Osteoblast (primary cell): ENCODE measurements at regions not wholly inside any gene's neighbourhood (a gene's known extent, or its start where the extent isn't known, plus 50 kb on each side); places are given as distances from the start of the nearest gene placed in this dataset.

Experiments used
- DNase-seq: peaks from one replicate; pipeline ENCODE4 v3.0.0; 2011; ENCODE audit warnings: low spot score, mixed read lengths; ENCODE audit not compliant: insufficient read length; ENCODE audit errors: missing footprints
- H2AFZ ChIP-seq: 2 replicates; pipeline ENCODE4 v1.6.0; 2011; ENCODE audit warnings: mild to moderate bottlenecking, low read length
- H3K27ac ChIP-seq: 2 replicates; pipeline ENCODE4 v1.5.1; 2011; ENCODE audit warnings: mild to moderate bottlenecking, low read depth, low read length, moderate library complexity
- H3K27me3 ChIP-seq: 2 replicates; pipeline ENCODE4 v1.6.0; 2012; ENCODE audit warnings: mild to moderate bottlenecking, control low read depth, inconsistent platforms, low read length, moderate library complexity; ENCODE audit not compliant: insufficient read depth
- H3K36me3 ChIP-seq: 2 replicates; pipeline ENCODE4 v1.5.1; 2011; ENCODE audit warnings: mild to moderate bottlenecking, low read length, control low read depth, moderate library complexity; ENCODE audit not compliant: insufficient read depth
- H3K4me1 ChIP-seq: 2 replicates; pipeline ENCODE4 v1.5.1; 2011; ENCODE audit warnings: mild to moderate bottlenecking, low read length, control low read depth, moderate library complexity; ENCODE audit not compliant: insufficient read depth
- H3K4me2 ChIP-seq: 2 replicates; pipeline ENCODE4 v1.6.0; 2011; ENCODE audit warnings: mild to moderate bottlenecking, low read length; ENCODE audit not compliant: insufficient read depth
- H3K4me3 ChIP-seq: fragments of 200-600 bp; sonication (generic); 3 replicates; pipeline ENCODE4 v1.5.1; 2012; ENCODE audit warnings: mild to moderate bottlenecking, low read length, inconsistent platforms; ENCODE audit not compliant: insufficient read depth
- H3K79me2 ChIP-seq: 2 replicates; pipeline ENCODE4 v1.6.0; 2012; ENCODE audit warnings: mild to moderate bottlenecking, low read length, control low read depth, inconsistent platforms; ENCODE audit not compliant: insufficient read depth
- H3K9me3 ChIP-seq: 2 replicates; pipeline ENCODE4 v1.5.1; 2011; ENCODE audit warnings: low read depth, low read length, control low read depth
- H4K20me1 ChIP-seq: 2 replicates; pipeline ENCODE4 v1.6.0; 2012; ENCODE audit warnings: mild to moderate bottlenecking, low read length, control low read depth; ENCODE audit not compliant: insufficient read depth
- TF ChIP-seq, protein P1 (sequence below): IDR thresholded peaks from 2 replicates; pipeline ENCODE4 v1.5.1; 2011; ENCODE audit warnings: mild to moderate bottlenecking, low read depth, low read length, moderate library complexity; ENCODE audit errors: extremely low read depth

DNA sequence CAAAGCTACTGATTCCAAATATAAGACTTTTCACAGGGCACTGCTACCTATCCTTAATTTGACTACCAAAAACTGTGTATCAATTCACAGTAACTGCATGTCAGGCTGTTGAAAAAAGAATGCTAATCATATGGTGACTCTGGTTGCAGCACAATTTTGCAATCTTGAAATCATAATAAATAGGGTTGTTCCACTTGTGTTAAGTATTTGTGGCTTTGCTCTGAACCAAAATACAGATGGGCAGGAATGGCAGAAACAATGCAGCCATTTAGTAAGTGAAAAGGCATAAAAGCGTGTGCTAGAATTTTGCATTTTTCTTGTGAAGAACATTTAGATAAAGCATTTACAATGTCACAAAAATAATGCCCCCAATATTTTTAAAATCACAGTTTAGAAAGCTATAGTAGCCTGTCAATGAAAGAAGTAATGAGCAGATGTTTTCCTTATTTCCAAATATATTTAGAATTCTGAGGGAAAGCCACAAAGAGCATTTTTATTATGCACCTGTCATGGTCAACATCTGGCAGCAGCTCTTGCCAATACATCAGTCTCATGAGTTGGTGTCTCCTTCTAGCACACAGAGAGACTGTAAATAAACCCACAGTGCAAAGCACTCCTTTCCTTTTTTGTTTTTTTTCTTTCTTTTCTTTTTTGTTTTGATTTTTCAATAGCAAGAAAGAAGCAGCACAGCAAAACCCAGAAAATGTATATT is 54.8 kb upstream of the PAM start:
- TF ChIP-seq, protein P1, sequence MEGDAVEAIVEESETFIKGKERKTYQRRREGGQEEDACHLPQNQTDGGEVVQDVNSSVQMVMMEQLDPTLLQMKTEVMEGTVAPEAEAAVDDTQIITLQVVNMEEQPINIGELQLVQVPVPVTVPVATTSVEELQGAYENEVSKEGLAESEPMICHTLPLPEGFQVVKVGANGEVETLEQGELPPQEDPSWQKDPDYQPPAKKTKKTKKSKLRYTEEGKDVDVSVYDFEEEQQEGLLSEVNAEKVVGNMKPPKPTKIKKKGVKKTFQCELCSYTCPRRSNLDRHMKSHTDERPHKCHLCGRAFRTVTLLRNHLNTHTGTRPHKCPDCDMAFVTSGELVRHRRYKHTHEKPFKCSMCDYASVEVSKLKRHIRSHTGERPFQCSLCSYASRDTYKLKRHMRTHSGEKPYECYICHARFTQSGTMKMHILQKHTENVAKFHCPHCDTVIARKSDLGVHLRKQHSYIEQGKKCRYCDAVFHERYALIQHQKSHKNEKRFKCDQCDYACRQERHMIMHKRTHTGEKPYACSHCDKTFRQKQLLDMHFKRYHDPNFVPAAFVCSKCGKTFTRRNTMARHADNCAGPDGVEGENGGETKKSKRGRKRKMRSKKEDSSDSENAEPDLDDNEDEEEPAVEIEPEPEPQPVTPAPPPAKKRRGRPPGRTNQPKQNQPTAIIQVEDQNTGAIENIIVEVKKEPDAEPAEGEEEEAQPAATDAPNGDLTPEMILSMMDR: no peak
- Histone ChIP-seq H3K9me3 (no peaks in the 10 kb centered on the region), H3K27me3 (no peaks in the 10 kb centered on the region), H3K79me2 (no peaks in the 10 kb centered on the region), H4K20me1 (no peaks in the 10 kb centered on the region), H3K4me1 (no peaks in the 10 kb centered on the region), H3K4me3 (no peak overlapping the region), H2AFZ (no peak overlapping the region), H3K4me2 (no peak overlapping the region), H3K36me3 (no peaks in the 10 kb centered on the region), H3K27ac (no peak overlapping the region)
- no peak for DNase-seq

DNA sequence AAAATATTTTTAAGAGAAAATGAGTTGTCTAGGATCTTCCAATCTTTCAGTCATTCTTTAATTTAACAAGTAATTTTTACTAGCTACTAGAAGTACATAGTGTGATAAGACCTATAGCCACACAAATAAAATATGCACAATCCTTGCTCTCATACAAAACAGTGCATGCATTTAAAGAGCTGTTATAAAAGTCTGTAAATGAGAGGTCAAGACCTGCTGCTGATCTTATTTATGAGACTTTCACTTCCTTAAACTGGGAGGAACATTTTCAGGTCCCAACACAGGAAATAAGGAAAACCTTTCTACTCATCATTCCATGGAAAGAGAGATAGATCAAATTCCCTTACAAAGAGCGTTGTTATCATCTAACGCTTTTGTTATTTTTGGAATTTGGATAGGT is 54.2 kb upstream of the PAM start:
- H3K4me3 ChIP-seq: no peak overlapping the region
- H3K36me3 ChIP-seq: no peaks in the 10 kb centered on the region
- H2AFZ ChIP-seq: no peak overlapping the region
- no peak overlapping the region for H3K27ac ChIP-seq
- TF ChIP-seq, protein P1: no peak
- no peaks in the 10 kb centered on the region for H3K27me3 ChIP-seq
- H3K9me3 ChIP-seq: no peaks in the 10 kb centered on the region
- no peak for DNase-seq
- H3K4me2 ChIP-seq: no peak overlapping the region
- no peaks in the 10 kb centered on the region for H4K20me1 ChIP-seq
- H3K4me1 ChIP-seq: no peaks in the 10 kb centered on the region
- no peaks in the 10 kb centered on the region for H3K79me2 ChIP-seq

DNA sequence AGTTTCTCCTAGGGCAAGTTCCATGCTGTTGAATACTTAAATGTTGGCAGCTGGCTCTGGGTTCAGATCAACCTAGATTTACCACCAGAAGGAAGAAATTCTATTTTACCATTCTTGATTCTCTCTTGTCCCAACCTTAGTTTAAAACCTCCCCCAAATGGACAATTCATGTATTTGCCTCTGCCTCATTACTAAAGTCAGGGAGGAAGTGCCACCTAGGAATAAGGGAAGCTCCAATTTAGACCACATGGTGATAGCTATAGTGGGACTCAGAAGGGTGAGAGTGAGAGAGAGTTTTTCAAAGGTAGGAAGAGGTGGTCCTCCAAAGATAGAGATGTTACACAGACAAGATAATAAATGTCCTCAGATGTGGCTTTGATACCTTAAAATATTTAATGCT is 53.4 kb upstream of the PAM start:
- DNase-seq: no peak
- H3K4me3 ChIP-seq: no peak overlapping the region
- no peaks in the 10 kb centered on the region for H3K9me3 ChIP-seq
- no peaks in the 10 kb centered on the region for H3K4me1 ChIP-seq
- H2AFZ ChIP-seq: no peak overlapping the region
- no peaks in the 10 kb centered on the region for H4K20me1 ChIP-seq
- H3K27me3 ChIP-seq: no peaks in the 10 kb centered on the region
- H3K4me2 ChIP-seq: no peak overlapping the region
- H3K79me2 ChIP-seq: no peaks in the 10 kb centered on the region
- H3K36me3 ChIP-seq: no peaks in the 10 kb centered on the region
- TF ChIP-seq, protein P1: no peak
- H3K27ac ChIP-seq: no peak overlapping the region
